ENCODE measurements at regions not wholly inside any gene's neighbourhood (a gene's known extent, or its start where the extent isn't known, plus 50 kb on each side); places are given as distances from the start of the nearest gene placed in this dataset.

DNA sequence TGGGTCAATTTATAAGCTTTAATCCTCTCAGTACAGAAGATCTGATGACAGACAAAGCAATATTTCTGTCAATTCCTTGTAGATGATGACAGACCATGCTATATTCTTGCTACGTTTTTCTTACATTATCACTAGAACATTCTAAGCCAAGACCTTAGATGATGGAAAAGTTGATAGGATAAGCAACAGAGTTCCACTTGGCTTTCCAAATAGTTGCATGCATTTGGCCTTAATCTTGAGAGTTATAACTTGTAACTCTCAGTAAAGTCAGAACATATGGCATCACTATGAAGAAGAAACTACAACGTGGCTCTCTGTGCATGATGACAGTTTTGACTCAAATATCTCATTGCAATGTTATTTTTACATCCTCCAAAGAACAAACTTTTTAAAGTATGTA, 544.3 kb upstream of the LRRC4C start:
- Histone ChIP-seq H3K4me3 (ENCODE audit: low read length) (no peak overlapping the region), H3K36me3 (ENCODE audit: insufficient read depth, low read length) (no peaks in the 10 kb centered on the region), H3K9me3 (ENCODE audit: low read length) (no peaks in the 10 kb centered on the region), H3K27me3 (ENCODE audit: insufficient read depth, low read length) (no peaks in the 10 kb centered on the region), H3K4me1 (ENCODE audit: insufficient read depth, low read length) (no peaks in the 10 kb centered on the region), H2AFZ (ENCODE audit: low read depth, low read length) (no peak overlapping the region)

DNA sequence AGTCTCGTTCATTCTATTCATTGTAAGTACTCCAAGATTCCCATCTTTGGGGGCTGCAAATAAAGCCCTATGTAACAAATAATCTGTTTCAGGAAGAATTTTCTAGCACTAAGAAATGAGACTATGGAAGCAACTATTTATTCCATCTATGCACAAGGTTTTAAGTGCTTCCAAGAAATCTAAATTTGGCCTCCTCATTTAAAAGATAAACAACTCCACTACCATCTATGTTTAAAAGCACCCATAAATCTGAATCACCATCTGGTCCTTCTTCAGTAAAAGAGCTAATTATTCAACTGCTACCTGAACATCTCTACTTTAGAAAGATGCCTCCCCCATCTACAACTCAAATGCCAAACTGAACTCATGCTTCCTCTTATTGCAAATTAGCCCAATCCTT, 547.3 kb upstream of the LRRC4C start:
- Histone ChIP-seq H3K27me3 (ENCODE audit: insufficient read depth, low read length) (no peaks in the 10 kb centered on the region), H3K36me3 (ENCODE audit: insufficient read depth, low read length) (no peaks in the 10 kb centered on the region), H3K4me1 (ENCODE audit: insufficient read depth, low read length) (no peaks in the 10 kb centered on the region), H3K9me3 (ENCODE audit: low read length) (no peaks in the 10 kb centered on the region), H3K4me3 (ENCODE audit: low read length) (no peak overlapping the region), H2AFZ (ENCODE audit: low read depth, low read length) (no peak overlapping the region)

DNA sequence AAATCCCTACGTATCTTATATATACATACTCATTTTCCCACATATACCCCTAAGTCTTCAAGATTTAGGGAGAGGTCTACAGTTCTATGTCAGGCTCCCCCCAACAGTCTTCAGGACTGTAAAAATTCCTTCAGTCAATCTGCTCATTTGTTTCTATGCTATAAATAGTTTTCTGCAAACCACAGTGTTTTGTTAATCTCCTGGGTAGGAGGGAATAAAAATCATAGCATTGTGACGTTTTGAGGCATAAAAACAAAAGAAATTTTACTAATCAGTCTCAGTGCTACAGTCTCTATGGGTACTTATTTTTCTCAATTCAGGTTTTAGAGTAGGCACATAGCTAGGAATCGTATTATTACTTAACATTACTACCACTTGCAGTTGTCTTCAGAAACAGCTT, 552.8 kb upstream of the LRRC4C start:
- H3K4me3 ChIP-seq (ENCODE audit: low read length) = no peak overlapping the region
- no peak overlapping the region for H2AFZ ChIP-seq (ENCODE audit: low read depth, low read length)
- no peaks in the 10 kb centered on the region for H3K36me3 ChIP-seq (ENCODE audit: insufficient read depth, low read length)

DNA sequence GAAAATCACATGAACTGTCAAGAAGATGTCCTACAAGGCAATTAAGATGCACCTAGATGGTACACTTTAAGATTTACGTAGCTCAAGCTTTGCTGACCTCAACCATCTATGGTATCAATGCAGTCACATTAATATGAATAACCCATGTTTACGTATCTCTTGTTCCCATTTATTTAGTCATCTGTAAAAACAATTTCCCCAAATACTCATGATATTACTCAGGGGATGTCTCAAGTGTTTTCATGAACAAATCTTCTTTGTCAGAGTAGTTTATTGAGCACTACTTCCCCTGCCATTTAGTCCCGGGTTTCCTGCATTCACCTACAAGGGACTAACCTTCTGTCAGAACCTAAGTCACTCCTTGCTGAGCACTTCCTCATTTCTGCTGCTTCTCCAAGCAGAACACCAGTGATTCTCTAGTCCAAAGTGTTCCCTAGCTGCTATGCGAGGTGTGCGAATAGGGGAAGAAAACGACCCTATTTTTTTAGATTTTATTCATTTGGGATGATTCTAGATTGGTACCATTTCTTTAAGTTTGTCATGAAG, 554.3 kb upstream of the LRRC4C start:
- Histone ChIP-seq H3K27me3 (ENCODE audit: insufficient read depth, low read length) (no peaks in the 10 kb centered on the region), H3K4me3 (ENCODE audit: low read length) (no peak overlapping the region), H2AFZ (ENCODE audit: low read depth, low read length) (no peak overlapping the region), H3K4me1 (ENCODE audit: insufficient read depth, low read length) (no peaks in the 10 kb centered on the region), H3K9me3 (ENCODE audit: low read length) (no peaks in the 10 kb centered on the region), H3K36me3 (ENCODE audit: insufficient read depth, low read length) (no peaks in the 10 kb centered on the region)

More for the DNA sequence above, 552.8 kb upstream of the LRRC4C start:
- Histone ChIP-seq H3K27me3 (ENCODE audit: insufficient read depth, low read length) (no peaks in the 10 kb centered on the region), H3K4me1 (ENCODE audit: insufficient read depth, low read length) (no peaks in the 10 kb centered on the region), H3K9me3 (ENCODE audit: low read length) (no peaks in the 10 kb centered on the region)

DNA sequence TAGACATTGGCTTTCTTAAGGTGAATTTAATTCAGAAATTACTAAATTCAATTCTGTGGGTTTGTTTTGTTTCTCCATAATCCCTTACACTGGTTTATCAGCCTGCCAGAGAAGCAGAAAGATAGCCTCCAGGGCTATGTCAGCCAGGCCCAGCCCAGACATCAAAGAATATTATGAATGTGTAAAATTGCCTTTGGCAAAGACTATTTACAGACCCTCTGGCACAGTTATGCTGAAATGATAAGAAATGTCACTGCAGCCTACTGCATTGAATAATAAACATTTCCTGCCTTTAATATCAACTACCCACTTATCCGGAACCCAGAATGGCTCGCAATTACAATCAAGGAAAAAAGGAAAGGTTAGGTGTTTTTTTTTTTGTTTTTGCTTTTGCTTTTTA, 562.5 kb upstream of the LRRC4C start:
- no peaks in the 10 kb centered on the region for H3K9me3 ChIP-seq (ENCODE audit: low read length)

DNA sequence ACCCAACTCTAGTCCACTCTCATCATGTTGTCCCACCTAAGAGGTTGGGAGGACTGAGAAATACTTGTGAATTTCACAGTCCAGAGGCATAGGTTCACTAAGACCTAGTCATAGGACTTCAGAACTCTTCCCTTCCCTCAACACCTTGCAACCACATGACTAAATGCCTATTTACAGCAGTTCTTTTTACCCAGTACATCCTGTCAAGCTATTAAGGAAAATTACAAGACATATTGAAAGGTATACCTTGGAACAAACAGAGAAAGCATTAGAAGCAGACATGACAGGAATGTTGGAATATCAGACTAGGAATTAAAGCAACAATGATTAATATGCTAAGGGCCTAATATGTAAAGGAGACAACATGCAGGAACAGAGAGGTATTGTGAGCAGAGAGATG, 563.8 kb upstream of the LRRC4C start:
- Histone ChIP-seq H3K27me3 (ENCODE audit: insufficient read depth, low read length) (no peaks in the 10 kb centered on the region), H3K4me1 (ENCODE audit: insufficient read depth, low read length) (no peaks in the 10 kb centered on the region), H3K9me3 (ENCODE audit: low read length) (no peaks in the 10 kb centered on the region), H2AFZ (ENCODE audit: low read depth, low read length) (no peak overlapping the region), H3K4me3 (ENCODE audit: low read length) (no peak overlapping the region), H3K36me3 (ENCODE audit: insufficient read depth, low read length) (no peaks in the 10 kb centered on the region)

More for the DNA sequence above, 562.5 kb upstream of the LRRC4C start:
- Histone ChIP-seq H3K36me3 (ENCODE audit: insufficient read depth, low read length) (no peaks in the 10 kb centered on the region), H3K27me3 (ENCODE audit: insufficient read depth, low read length) (no peaks in the 10 kb centered on the region), H2AFZ (ENCODE audit: low read depth, low read length) (no peak overlapping the region), H3K4me1 (ENCODE audit: insufficient read depth, low read length) (no peaks in the 10 kb centered on the region), H3K4me3 (ENCODE audit: low read length) (no peak overlapping the region)

DNA sequence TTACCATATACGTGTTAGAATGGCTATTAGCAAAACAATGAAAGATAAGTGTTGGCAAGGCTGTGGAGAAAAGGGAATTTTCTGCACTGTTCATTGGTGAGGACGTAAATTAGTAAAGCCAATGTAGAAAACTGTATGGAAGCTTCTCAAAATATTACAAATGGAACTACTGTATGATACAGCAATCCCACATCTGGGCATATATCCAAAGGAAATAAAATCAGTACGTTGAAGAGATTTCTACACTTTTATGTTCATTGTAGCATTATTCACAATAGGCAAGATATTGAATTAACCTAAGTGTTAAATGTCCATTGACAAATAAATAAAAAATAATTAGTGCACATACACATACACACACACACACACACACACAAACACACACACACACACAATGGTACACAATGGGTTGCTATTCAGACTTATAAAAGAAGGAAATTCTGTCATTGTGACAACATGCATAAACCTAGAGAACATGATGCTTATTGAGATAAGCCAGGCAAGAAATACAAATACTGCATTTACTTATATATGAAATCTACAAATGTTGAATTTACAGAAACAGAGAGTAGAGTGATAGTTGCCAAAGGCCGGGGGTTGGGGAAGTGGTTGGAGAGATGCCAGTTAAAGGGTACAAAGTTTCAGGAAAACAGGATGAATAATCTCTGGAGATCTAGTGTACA, 565.8 kb upstream of the LRRC4C start:
- Histone ChIP-seq H2AFZ (ENCODE audit: low read depth, low read length) (no peak overlapping the region), H3K4me1 (ENCODE audit: insufficient read depth, low read length) (no peaks in the 10 kb centered on the region), H3K9me3 (ENCODE audit: low read length) (no peaks in the 10 kb centered on the region), H3K27me3 (ENCODE audit: insufficient read depth, low read length) (no peaks in the 10 kb centered on the region), H3K4me3 (ENCODE audit: low read length) (no peak overlapping the region), H3K36me3 (ENCODE audit: insufficient read depth, low read length) (no peaks in the 10 kb centered on the region)

DNA sequence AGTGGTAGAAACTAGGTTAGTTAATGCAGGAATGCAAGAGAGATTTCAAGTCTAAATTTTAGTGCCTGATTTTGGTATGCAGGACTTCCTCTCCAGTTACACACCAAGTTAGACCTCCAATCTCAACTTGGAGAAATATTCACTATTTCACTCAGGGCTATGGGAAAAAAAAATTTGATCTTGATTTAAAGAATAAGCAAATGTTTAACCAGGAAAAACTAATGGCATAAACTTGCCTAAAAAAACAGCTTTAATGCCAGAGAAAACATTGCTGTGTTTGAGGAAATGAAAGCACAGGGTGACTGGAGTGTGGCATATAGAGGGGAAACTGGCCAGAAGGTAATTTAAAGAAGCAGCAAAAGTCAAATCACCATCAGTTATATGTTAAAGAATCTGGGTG, 575.4 kb upstream of the LRRC4C start:
- Histone ChIP-seq H3K9me3 (ENCODE audit: low read length) (no peaks in the 10 kb centered on the region), H3K36me3 (ENCODE audit: insufficient read depth, low read length) (no peaks in the 10 kb centered on the region), H3K4me3 (ENCODE audit: low read length) (no peak overlapping the region), H3K27me3 (ENCODE audit: insufficient read depth, low read length) (no peaks in the 10 kb centered on the region), H2AFZ (ENCODE audit: low read depth, low read length) (no peak overlapping the region), H3K4me1 (ENCODE audit: insufficient read depth, low read length) (no peaks in the 10 kb centered on the region)

DNA sequence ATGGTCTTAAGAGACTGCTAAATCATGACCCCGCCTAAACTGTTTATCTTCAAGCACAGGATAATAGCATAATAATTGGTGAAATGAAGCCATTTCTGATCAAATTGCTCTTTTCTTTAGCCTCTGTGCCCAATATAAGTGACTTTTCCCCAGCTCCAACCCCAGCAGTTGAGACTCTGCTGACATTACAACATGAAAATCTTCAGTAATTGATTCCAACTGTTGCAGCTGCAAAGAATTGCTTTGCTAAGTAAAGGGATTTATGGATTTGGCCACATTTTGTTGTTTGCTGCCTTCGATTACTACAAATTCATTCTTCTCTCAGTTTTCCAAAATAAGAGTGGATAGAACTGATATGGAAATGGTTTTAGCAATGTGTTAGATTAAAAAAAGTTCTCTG, 576.7 kb upstream of the LRRC4C start:
- Histone ChIP-seq H3K4me3 (ENCODE audit: low read length) (no peak overlapping the region), H3K27me3 (ENCODE audit: insufficient read depth, low read length) (no peaks in the 10 kb centered on the region), H2AFZ (ENCODE audit: low read depth, low read length) (no peak overlapping the region), H3K9me3 (ENCODE audit: low read length) (no peaks in the 10 kb centered on the region), H3K4me1 (ENCODE audit: insufficient read depth, low read length) (no peaks in the 10 kb centered on the region), H3K36me3 (ENCODE audit: insufficient read depth, low read length) (no peaks in the 10 kb centered on the region)

DNA sequence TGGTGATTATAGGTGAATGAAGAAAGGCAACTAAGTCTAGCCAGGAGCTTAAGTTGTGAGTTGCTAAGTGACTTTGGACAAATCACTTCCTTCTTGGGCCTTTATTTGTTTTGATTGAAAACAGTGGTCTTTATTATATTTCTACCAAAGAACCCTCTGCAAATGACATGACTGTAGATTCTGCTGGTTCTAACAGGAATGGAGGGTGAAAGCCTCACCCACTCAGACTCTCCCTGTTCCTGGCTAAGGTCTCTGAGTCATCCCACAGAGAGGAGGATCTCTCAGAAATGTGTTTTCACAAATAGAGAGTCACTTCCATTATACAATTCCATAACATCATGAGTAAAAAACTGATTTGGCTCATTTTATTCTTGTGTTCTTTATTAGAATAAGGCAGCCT, 583.9 kb upstream of the LRRC4C start:
- Histone ChIP-seq H3K36me3 (ENCODE audit: insufficient read depth, low read length) (no peaks in the 10 kb centered on the region), H3K4me3 (ENCODE audit: low read length) (no peak overlapping the region), H3K9me3 (ENCODE audit: low read length) (no peaks in the 10 kb centered on the region), H3K4me1 (ENCODE audit: insufficient read depth, low read length) (no peaks in the 10 kb centered on the region), H3K27me3 (ENCODE audit: insufficient read depth, low read length) (no peaks in the 10 kb centered on the region), H2AFZ (ENCODE audit: low read depth, low read length) (no peak overlapping the region)

DNA sequence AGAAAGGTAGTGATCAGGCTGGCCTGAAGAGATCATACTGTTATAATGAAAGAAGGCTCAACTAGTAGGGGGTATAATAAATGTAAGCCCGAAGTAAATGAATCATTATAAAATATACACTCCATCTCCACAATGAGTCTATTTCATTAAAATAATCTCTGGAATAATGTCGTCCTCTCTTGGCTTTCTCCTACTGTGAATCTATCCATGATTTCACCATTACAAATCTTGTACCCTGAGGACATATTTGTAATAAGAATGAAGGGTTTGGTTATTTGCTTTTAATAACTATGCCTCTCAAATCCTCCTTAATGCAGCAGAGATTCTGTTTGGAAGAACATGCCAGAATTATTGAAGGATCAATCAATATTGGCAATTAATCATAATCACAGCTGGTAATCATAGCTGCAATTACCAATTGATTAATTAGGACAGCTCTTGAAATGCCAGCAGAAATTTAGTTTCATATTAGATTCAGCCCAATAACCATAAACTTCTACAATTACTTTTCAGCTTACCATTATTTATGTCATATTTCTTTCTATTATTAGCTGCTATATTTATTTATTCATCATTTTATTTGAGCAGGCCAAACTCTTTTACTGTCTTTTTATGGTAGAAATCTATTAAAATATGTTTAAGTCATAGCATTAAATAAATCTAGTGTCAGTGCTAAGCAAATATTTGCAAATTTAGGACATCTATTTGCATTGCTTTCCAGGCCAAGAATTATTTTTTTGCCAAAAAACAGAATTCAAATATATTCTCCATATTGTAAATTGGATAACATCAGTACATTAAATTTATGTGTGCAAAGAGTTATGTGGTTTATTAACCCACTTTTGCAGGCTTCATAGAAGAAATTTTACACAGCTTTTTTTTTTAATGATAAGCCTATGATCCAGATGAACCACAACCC, 588.4 kb upstream of the LRRC4C start:
- H3K4me1 ChIP-seq (ENCODE audit: insufficient read depth, low read length) = no peaks in the 10 kb centered on the region
- H3K36me3 ChIP-seq (ENCODE audit: insufficient read depth, low read length) = no peaks in the 10 kb centered on the region
- no peaks in the 10 kb centered on the region for H3K9me3 ChIP-seq (ENCODE audit: low read length)
- H3K4me3 ChIP-seq (ENCODE audit: low read length) = no peak overlapping the region
- H2AFZ ChIP-seq (ENCODE audit: low read depth, low read length) = no peak overlapping the region
- no peaks in the 10 kb centered on the region for H3K27me3 ChIP-seq (ENCODE audit: insufficient read depth, low read length)

DNA sequence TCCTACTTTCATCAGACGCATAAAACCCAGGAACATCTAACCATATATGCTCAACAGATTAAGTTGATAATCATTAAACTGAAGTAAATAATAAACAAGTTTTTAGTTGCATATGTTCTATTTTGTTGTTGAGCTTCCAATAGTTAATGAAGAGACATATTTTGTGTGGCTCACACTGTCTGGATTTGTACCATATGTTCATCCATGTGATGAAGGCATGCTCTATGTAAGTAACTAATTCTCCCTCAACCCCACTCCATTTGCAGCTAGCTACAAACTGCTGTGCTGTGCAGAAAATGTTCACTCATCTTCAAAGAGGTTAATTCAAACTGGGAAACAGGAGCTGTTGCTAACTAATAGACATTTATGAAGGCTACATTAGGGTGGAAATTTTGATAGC, 589.7 kb upstream of the LRRC4C start:
- H3K4me3 ChIP-seq (ENCODE audit: low read length) = no peak overlapping the region

DNA sequence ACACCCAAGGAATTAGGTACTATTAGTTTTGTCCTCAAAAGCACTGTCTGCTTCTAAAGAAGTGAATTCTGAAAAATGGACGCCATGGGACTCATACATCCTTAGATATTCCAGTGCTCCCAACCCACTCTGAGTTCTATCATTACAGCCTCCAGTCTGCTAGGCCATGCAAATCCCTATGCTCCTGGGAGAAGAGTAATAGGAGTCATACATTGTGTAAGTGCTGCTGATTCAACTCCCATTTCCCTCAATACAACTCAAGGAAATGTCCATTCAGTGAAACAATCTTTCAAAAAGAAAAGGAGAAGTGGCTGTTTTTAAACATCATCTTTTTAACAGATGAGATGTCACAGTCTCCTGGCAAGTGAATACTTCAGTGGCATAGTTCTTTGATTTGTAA, 590.2 kb upstream of the LRRC4C start:
- Histone ChIP-seq H3K27me3 (ENCODE audit: insufficient read depth, low read length) (no peaks in the 10 kb centered on the region), H2AFZ (ENCODE audit: low read depth, low read length) (no peak overlapping the region), H3K4me1 (ENCODE audit: insufficient read depth, low read length) (no peaks in the 10 kb centered on the region), H3K9me3 (ENCODE audit: low read length) (no peaks in the 10 kb centered on the region), H3K4me3 (ENCODE audit: low read length) (no peak overlapping the region), H3K36me3 (ENCODE audit: insufficient read depth, low read length) (no peaks in the 10 kb centered on the region)

More for the DNA sequence above, 589.7 kb upstream of the LRRC4C start:
- Histone ChIP-seq H2AFZ (ENCODE audit: low read depth, low read length) (no peak overlapping the region), H3K9me3 (ENCODE audit: low read length) (no peaks in the 10 kb centered on the region), H3K4me1 (ENCODE audit: insufficient read depth, low read length) (no peaks in the 10 kb centered on the region), H3K27me3 (ENCODE audit: insufficient read depth, low read length) (no peaks in the 10 kb centered on the region), H3K36me3 (ENCODE audit: insufficient read depth, low read length) (no peaks in the 10 kb centered on the region)
